ENCODE measurements at regions not wholly inside any gene's neighbourhood (a gene's known extent, or its start where the extent isn't known, plus 50 kb on each side); places are given as distances from the start of the nearest gene placed in this dataset.

- TF ChIP-seq IRF5 (IDR thresholded peaks at IDR 0.05; ENCODE audit: borderline replicate concordance) (no peak), ETV6 (conservative IDR thresholded peaks at IDR 0.05 in 1 of 2, IDR thresholded peaks at IDR 0.05 in 1 of 2; ENCODE audit: borderline replicate concordance in 1 of 2, low read depth in 1 of 2) (no peak), BACH1 (IDR thresholded peaks at IDR 0.05; ENCODE audit: borderline replicate concordance) (no peak), ZNF24 (IDR thresholded peaks at IDR 0.05) (no peak), PAX8 (IDR thresholded peaks at IDR 0.05) (no peak), IRF4 (IDR thresholded peaks at IDR 0.05; ENCODE audit: low read depth, low read length) (no peak), YBX1 (IDR thresholded peaks at IDR 0.05) (no peak)
- TF ChIP-seq, protein P1, sequence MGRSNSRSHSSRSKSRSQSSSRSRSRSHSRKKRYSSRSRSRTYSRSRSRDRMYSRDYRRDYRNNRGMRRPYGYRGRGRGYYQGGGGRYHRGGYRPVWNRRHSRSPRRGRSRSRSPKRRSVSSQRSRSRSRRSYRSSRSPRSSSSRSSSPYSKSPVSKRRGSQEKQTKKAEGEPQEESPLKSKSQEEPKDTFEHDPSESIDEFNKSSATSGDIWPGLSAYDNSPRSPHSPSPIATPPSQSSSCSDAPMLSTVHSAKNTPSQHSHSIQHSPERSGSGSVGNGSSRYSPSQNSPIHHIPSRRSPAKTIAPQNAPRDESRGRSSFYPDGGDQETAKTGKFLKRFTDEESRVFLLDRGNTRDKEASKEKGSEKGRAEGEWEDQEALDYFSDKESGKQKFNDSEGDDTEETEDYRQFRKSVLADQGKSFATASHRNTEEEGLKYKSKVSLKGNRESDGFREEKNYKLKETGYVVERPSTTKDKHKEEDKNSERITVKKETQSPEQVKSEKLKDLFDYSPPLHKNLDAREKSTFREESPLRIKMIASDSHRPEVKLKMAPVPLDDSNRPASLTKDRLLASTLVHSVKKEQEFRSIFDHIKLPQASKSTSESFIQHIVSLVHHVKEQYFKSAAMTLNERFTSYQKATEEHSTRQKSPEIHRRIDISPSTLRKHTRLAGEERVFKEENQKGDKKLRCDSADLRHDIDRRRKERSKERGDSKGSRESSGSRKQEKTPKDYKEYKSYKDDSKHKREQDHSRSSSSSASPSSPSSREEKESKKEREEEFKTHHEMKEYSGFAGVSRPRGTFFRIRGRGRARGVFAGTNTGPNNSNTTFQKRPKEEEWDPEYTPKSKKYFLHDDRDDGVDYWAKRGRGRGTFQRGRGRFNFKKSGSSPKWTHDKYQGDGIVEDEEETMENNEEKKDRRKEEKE (IDR thresholded peaks at IDR 0.05) = no peak
These were observed 89.5 kb upstream of the TMEM17 start (continued) for GRCh38 chr2:62595474-62595873.

- no peaks in the 10 kb centered on the region; the same call in 2 of the 3 replicates for H3K9me3 ChIP-seq (replicated peaks; ENCODE audit: control insufficient read depth, insufficient read depth, low read length)
- CTCF ChIA-PET = no interaction called here
- H3K9ac ChIP-seq (ENCODE audit: control insufficient read depth, insufficient read depth, low read length) = no peak overlapping the region
- FAIRE-seq = no peak
- POLR2A ChIA-PET = interaction anchor here (1.6 kb wide), 1 partner anchor 9 kb away, joined by 4 read pairs; no protein-coding TSS in a partner anchor
- H3K4me3 ChIP-seq = no peak overlapping the region
- RAD21 ChIA-PET (ENCODE audit: unreplicated experiment) = no interaction called here
- intact Hi-C loops (cut with micrococcal nuclease; ENCODE audit: unreplicated experiment) (no loop called here), in situ Hi-C loops (cut with MboI) (no loop called here)
- SMC1A ChIA-PET (ENCODE audit: uncharacterized antibody, unreplicated experiment) = no interaction called here
- no peaks in the 10 kb centered on the region for H3K36me3 ChIP-seq (ENCODE audit: control insufficient read depth in 2 of 2, insufficient read depth in 2 of 2, low read length in 1 of 2)
- no TSS peak for BruUV-seq (replicated peaks)
- no peaks in the 10 kb centered on the region for H4K20me1 ChIP-seq (ENCODE audit: control insufficient read depth, insufficient read depth)
- H3K27ac ChIP-seq (ENCODE audit: control insufficient read depth, insufficient read depth) = no peak overlapping the region
- no peaks in the 10 kb centered on the region for H3K27me3 ChIP-seq (replicated peaks in 1 of 2; ENCODE audit: control insufficient read depth in 2 of 2, insufficient read depth in 2 of 2, low read length in 1 of 2)
- ATAC-seq = no peak
- no peak overlapping the region for H2AFZ ChIP-seq (ENCODE audit: control insufficient read depth, low read depth, low read length)
- DNase-seq (ENCODE audit: low read depth, low spot score) = no peak
- H3K4me2 ChIP-seq (ENCODE audit: control insufficient read depth, insufficient read depth) = no peak overlapping the region
- 61% methylated on average over 3 of the region's 3 CpGs for WGBS (ENCODE audit: insufficient coverage, insufficient replicate concordance, low lambda C conversion rate, missing lambda C conversion rate)
- peaks cover 4% of the 10 kb centered on the region; the same call in 1 of the 2 replicates for H3K4me1 ChIP-seq (ENCODE audit: control insufficient read depth, insufficient read depth, low read length)
- H3K79me2 ChIP-seq (ENCODE audit: control insufficient read depth, insufficient read depth, low read length) = no peaks in the 10 kb centered on the region
- no peak for TF ChIP-seq RAD21 (IDR thresholded peaks at IDR 0.05; ENCODE audit: insufficient read depth, low read depth, low read length)
- TF ChIP-seq, protein P2, sequence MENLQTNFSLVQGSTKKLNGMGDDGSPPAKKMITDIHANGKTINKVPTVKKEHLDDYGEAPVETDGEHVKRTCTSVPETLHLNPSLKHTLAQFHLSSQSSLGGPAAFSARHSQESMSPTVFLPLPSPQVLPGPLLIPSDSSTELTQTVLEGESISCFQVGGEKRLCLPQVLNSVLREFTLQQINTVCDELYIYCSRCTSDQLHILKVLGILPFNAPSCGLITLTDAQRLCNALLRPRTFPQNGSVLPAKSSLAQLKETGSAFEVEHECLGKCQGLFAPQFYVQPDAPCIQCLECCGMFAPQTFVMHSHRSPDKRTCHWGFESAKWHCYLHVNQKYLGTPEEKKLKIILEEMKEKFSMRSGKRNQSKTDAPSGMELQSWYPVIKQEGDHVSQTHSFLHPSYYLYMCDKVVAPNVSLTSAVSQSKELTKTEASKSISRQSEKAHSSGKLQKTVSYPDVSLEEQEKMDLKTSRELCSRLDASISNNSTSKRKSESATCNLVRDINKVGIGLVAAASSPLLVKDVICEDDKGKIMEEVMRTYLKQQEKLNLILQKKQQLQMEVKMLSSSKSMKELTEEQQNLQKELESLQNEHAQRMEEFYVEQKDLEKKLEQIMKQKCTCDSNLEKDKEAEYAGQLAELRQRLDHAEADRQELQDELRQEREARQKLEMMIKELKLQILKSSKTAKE (IDR thresholded peaks at IDR 0.05; ENCODE audit: low read depth, poor library complexity, severe bottlenecking) = no peak
- TF ChIP-seq TBL1XR1 (IDR thresholded peaks at IDR 0.05; ENCODE audit: low read depth, low read length) = no peak
- TF ChIP-seq NR2C1 (IDR thresholded peaks at IDR 0.05) = no peak
- TF ChIP-seq RB1 (IDR thresholded peaks at IDR 0.05; ENCODE audit: borderline replicate concordance) = no peak
- no peak for TF ChIP-seq FOS (IDR thresholded peaks at IDR 0.05; ENCODE audit: borderline replicate concordance, extremely low read depth, insufficient read length)
- TF ChIP-seq SIX5 (IDR thresholded peaks at IDR 0.05; ENCODE audit: low read depth, low read length, severe bottlenecking) = no peak
These were observed 87.8 kb upstream of the TMEM17 start for GRCh38 chr2:62593825-62594224.

All from GM12878 (cell line).